ENCODE measurements at regions not wholly inside any gene's neighbourhood (a gene's known extent, or its start where the extent isn't known, plus 50 kb on each side); places are given as distances from the start of the nearest gene placed in this dataset.
A peak's percentile ranks its signal among the peaks of the same experiment; 100 is the strongest.

GRCh38 chr6:53216301-53216700, 67.7 kb upstream of the GCM1 start:
- DNase-seq: no peak
- Mint-ChIP-seq H3K9me3 (no peaks in the 10 kb centered on the region), H3K36me3 (peaks cover 0 to 8% (median 0%) of the 10 kb centered on the region in 3 donors), H3K27ac (no peak overlapping the region), H3K4me3 (no peak overlapping the region), H3K4me1 (no peaks in the 10 kb centered on the region), H3K27me3 (ENCODE audit: low read depth in 3 of 3) (peaks cover 0 to 4% (median 2%) of the 10 kb centered on the region in 3 donors)

- H3K36me3 Mint-ChIP-seq: peaks cover 0 to 8% (median 0%) of the 10 kb centered on the region in 3 donors
- no peaks in the 10 kb centered on the region for H3K4me1 Mint-ChIP-seq
- no peak overlapping the region for H3K4me3 Mint-ChIP-seq
- H3K9me3 Mint-ChIP-seq: no peaks in the 10 kb centered on the region
- DNase-seq: no peak
- H3K27ac Mint-ChIP-seq: no peak overlapping the region
- H3K27me3 Mint-ChIP-seq (ENCODE audit: low read depth in 3 of 3): peaks cover 0 to 4% (median 0%) of the 10 kb centered on the region in 3 donors
These were observed 65.5 kb upstream of the GCM1 start for GRCh38 chr6:53214172-53214571.

GRCh38 chr6:53210811-53211210, 62.2 kb upstream of the GCM1 start:
- H3K27ac Mint-ChIP-seq: no peak overlapping the region
- no peak overlapping the region for H3K4me3 Mint-ChIP-seq
- H3K27me3 Mint-ChIP-seq (ENCODE audit: low read depth in 3 of 3): peaks cover 0 to 6% (median 0%) of the 10 kb centered on the region in 3 donors
- H3K4me1 Mint-ChIP-seq: no peaks in the 10 kb centered on the region
- peaks cover 0 to 1% (median 0%) of the 10 kb centered on the region in 6 donors for H3K9me3 Mint-ChIP-seq
- DNase-seq: no peak
- peaks cover 0 to 3% (median 0%) of the 10 kb centered on the region in 3 donors for H3K36me3 Mint-ChIP-seq

GRCh38 chr6:53209681-53210080, 61.0 kb upstream of the GCM1 start:
- Mint-ChIP-seq H3K27ac (no peak overlapping the region), H3K4me3 (no peak overlapping the region), H3K9me3 (peaks cover 0 to 1% (median 0%) of the 10 kb centered on the region in 6 donors), H3K4me1 (no peaks in the 10 kb centered on the region), H3K27me3 (ENCODE audit: low read depth in 3 of 3) (peaks cover 0 to 6% (median 0%) of the 10 kb centered on the region in 3 donors), H3K36me3 (peaks cover 0 to 3% (median 0%) of the 10 kb centered on the region in 3 donors)
- no peak for DNase-seq

- H3K27ac Mint-ChIP-seq: peak overlapping the region in 1 of 6 donors; percentile 41
- DNase-seq: no peak
- no peaks in the 10 kb centered on the region for H3K36me3 Mint-ChIP-seq
- H3K27me3 Mint-ChIP-seq (ENCODE audit: low read depth in 3 of 3): peaks cover 0 to 2% (median 0%) of the 10 kb centered on the region in 3 donors
- no peaks in the 10 kb centered on the region for H3K4me1 Mint-ChIP-seq
- no peak overlapping the region for H3K4me3 Mint-ChIP-seq
- peaks cover 0 to 1% (median 0%) of the 10 kb centered on the region in 6 donors for H3K9me3 Mint-ChIP-seq
These were observed 57.1 kb upstream of the GCM1 start for GRCh38 chr6:53205778-53206177.

DNA sequence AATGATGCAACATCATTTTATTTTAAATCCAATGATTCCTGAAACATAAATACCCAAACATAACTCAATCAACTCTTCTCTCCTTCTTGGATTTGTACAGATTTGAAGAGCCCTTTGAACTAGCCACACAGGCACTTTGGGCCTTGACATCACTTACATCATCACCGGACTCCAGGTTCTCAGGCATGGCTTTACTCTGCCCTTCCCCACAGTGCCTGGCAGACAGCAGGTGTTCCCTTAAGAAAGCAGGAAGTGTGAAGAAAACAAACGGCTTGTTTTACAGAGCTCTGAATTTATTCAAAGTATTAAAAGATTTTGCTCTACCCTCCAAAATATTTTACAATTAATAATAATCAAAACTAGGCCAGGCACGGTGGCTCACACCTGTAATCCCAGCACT, 54.8 kb upstream of the GCM1 start:
- no peak overlapping the region for H3K4me3 Mint-ChIP-seq
- no peaks in the 10 kb centered on the region for H3K36me3 Mint-ChIP-seq
- no peak for DNase-seq
- peaks cover 0 to 1% (median 0%) of the 10 kb centered on the region in 6 donors for H3K9me3 Mint-ChIP-seq
- H3K4me1 Mint-ChIP-seq: no peaks in the 10 kb centered on the region
- H3K27ac Mint-ChIP-seq: no peak overlapping the region
- peaks cover 0 to 2% (median 0%) of the 10 kb centered on the region in 3 donors for H3K27me3 Mint-ChIP-seq (ENCODE audit: low read depth in 3 of 3)

DNA sequence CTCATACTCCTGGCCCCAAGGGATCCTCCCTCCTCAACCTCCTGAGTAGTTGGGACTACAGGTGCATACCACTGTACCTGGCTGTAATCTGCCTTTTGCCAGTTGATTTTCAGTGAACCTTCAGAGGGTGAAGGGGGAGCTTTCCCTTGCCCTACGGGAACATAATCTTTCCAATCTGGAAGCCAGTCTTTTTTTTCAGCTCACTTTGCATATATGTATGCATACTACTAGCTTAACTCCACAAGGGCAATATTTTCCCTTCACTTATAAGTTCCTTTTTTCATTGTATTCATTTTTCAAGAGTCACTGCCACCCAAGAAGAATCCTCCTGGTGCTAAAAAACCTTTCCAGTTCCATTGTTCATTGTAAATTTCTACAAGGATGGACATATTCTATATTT, 53.4 kb upstream of the GCM1 start:
- Mint-ChIP-seq H3K4me1 (no peaks in the 10 kb centered on the region), H3K27me3 (ENCODE audit: low read depth in 3 of 3) (no peaks in the 10 kb centered on the region), H3K27ac (no peak overlapping the region), H3K9me3 (peaks cover 0 to 1% (median 0%) of the 10 kb centered on the region in 6 donors), H3K36me3 (peaks cover 0 to 4% (median 0%) of the 10 kb centered on the region in 3 donors), H3K4me3 (no peak overlapping the region)
- no peak for DNase-seq

GRCh38 chr6:53201270-53201669, 52.6 kb upstream of the GCM1 start:
- no peaks in the 10 kb centered on the region for H3K4me1 Mint-ChIP-seq
- H3K36me3 Mint-ChIP-seq: peaks cover 0 to 4% (median 0%) of the 10 kb centered on the region in 3 donors
- H3K4me3 Mint-ChIP-seq: no peak overlapping the region
- no peak overlapping the region for H3K27ac Mint-ChIP-seq
- no peak for DNase-seq
- H3K27me3 Mint-ChIP-seq (ENCODE audit: low read depth in 3 of 3): no peaks in the 10 kb centered on the region
- H3K9me3 Mint-ChIP-seq: no peaks in the 10 kb centered on the region

DNA sequence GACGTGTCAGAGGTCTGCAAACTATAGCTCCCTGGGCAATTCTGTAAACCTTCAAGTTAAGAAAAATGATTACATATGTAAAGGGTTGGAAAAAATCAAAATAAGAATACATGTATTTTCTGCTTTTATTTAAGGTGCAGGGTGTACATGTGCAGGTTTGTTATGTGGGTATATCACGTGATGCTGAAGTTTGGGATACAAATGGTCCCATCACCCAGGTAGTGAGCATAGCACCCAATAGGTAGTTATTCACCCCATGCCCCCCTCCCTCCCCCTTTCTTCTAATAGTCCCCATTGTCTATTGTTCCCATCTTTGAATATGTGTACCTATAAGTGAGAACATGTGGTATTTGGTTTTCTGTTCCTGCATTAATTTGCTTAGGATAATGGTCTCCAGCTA, 51.1 kb upstream of the GCM1 start:
- Mint-ChIP-seq H3K27me3 (ENCODE audit: low read depth in 3 of 3) (peaks cover 0 to 3% (median 2%) of the 10 kb centered on the region in 3 donors), H3K4me3 (no peak overlapping the region), H3K9me3 (no peaks in the 10 kb centered on the region), H3K36me3 (peaks cover 0 to 4% (median 0%) of the 10 kb centered on the region in 3 donors), H3K27ac (no peak overlapping the region), H3K4me1 (no peaks in the 10 kb centered on the region)
- no peak for DNase-seq

DNA sequence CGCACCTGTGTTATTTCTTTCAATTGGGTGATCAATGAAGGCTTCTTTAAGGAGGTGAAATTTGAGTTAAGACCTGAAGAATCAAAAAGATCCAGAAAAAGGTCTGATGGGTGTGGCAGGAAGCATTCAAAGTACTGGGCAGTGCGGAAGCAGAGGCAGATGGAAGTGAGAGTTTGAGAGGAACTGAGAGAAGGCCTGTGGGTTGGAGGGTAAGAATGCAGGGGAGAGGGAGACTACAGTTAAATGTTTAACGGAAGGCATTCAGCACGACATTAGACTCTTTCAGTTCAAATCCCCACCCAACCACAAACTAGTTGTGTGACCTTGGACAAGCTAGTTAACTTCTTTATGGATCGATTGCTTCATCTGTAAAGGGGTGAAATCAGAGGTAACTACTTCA, 50.5 kb upstream of the GCM1 start:
- no peaks in the 10 kb centered on the region for H3K4me1 Mint-ChIP-seq
- peaks cover 0 to 3% (median 2%) of the 10 kb centered on the region in 3 donors for H3K27me3 Mint-ChIP-seq (ENCODE audit: low read depth in 3 of 3)
- DNase-seq: no peak
- H3K4me3 Mint-ChIP-seq: no peak overlapping the region
- no peak overlapping the region for H3K27ac Mint-ChIP-seq
- H3K36me3 Mint-ChIP-seq: peaks cover 0 to 4% (median 0%) of the 10 kb centered on the region in 3 donors
- no peaks in the 10 kb centered on the region for H3K9me3 Mint-ChIP-seq

All from immature natural killer cell (primary cell).